Activated CD4-positive, alpha-beta T cell treated with anti-CD3 and anti-CD28 coated beads, Interleukin-2, amount 10 ng/mL, durations not matched to agents 24 days and 14 days (primary cell): ENCODE measurements at regions not wholly inside any gene's neighbourhood (a gene's known extent, or its start where the extent isn't known, plus 50 kb on each side); places are given as distances from the start of the nearest gene placed in this dataset.

Experiments used
- DNase-seq: peaks from one replicate; pipeline ENCODE4 v3.0.0; 2022
- H3K27ac Mint-ChIP-seq: one replicate; pipeline ENCODE4 v1.8.0; 2022; ENCODE audit warnings: mild to moderate bottlenecking, mixed read lengths
- H3K27me3 Mint-ChIP-seq: one replicate; pipeline ENCODE4 v1.8.0; 2022; ENCODE audit warnings: mixed read lengths
- H3K36me3 Mint-ChIP-seq: one replicate; pipeline ENCODE4 v1.8.0; 2022; ENCODE audit warnings: low read depth, mild to moderate bottlenecking, mixed read lengths
- H3K4me1 Mint-ChIP-seq: one replicate; pipeline ENCODE4 v1.8.0; 2021; ENCODE audit warnings: mixed read lengths
- H3K4me3 Mint-ChIP-seq: one replicate; pipeline ENCODE4 v1.8.0; 2022; ENCODE audit warnings: mild to moderate bottlenecking, moderate library complexity, mixed read lengths
- H3K9me3 Mint-ChIP-seq: one replicate; pipeline ENCODE4 v1.8.0; 2021; ENCODE audit warnings: mixed read lengths
- intact Hi-C: fragments of 100-400 bp; cut with micrococcal nuclease; formaldehyde crosslinking; loops from one replicate; pipeline ENCODE4 v1.15.1; 2023

GRCh38 chr4:57291911-57292310 lies 181.7 kb upstream of the IGFBP7 start:
- Mint-ChIP-seq H3K27ac (no peak overlapping the region), H3K27me3 (no peaks in the 10 kb centered on the region)

DNA sequence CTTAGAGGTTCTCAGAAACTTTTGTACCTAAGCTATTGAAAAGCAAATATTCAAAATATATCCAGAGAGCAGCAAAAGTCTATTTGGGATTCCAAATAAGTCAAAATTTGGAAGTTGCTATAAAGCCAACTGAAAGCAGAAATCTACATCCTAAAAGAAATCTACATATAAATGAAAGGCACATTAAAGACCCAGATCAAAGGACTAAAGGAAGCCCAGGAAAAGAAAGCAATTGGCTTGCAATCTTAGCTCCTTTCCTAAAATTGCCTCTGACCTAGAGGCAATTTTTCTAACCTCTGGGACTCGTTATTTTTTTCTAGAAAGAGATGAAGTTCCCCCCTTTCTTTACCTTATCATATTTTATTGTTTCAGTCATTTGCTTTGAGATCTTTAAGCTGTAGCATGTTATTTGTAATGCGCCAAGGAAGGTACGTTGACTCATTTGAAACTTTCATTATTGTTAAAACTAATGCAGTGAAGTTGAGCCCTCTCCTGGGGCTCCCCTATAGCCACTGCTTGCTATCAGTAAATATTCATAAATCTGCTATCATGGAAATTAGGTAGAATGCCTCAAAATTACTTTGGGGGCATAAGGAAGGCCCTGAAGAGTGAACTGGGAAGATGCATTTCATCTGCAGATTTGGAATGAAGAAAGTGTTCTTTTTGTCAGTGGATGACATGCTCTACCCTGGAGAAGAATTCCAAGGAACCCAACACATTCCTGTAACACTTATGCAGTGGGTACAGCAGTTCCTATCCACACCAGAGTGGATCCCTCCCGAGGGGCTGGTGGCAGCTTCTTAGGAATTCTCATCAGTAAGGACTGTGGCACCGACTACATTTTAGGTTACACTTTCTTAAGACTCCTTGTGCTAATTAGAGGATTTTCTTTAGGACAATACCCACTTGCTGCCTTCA lies 177.8 kb upstream of the IGFBP7 start:
- no peaks in the 10 kb centered on the region for H3K9me3 Mint-ChIP-seq
- intact Hi-C loops = no loop called here
- H3K36me3 Mint-ChIP-seq = no peaks in the 10 kb centered on the region
- H3K27me3 Mint-ChIP-seq = no peaks in the 10 kb centered on the region
- no peaks in the 10 kb centered on the region for H3K4me1 Mint-ChIP-seq
- H3K4me3 Mint-ChIP-seq = no peak overlapping the region
- no peak for DNase-seq
- no peak overlapping the region for H3K27ac Mint-ChIP-seq

More at GRCh38 chr4:57291911-57292310, 181.7 kb upstream of the IGFBP7 start:
- Mint-ChIP-seq H3K4me3 (no peak overlapping the region), H3K9me3 (no peaks in the 10 kb centered on the region), H3K4me1 (no peaks in the 10 kb centered on the region), H3K36me3 (no peaks in the 10 kb centered on the region)
- no peak for DNase-seq
- intact Hi-C loops = no loop called here

- no peaks in the 10 kb centered on the region for H3K4me1 Mint-ChIP-seq
- DNase-seq = no peak
- H3K27ac Mint-ChIP-seq = no peak overlapping the region
- no peak overlapping the region for H3K4me3 Mint-ChIP-seq
- no peaks in the 10 kb centered on the region for H3K9me3 Mint-ChIP-seq
- H3K27me3 Mint-ChIP-seq = no peaks in the 10 kb centered on the region
- intact Hi-C loops = no loop called here
- no peaks in the 10 kb centered on the region for H3K36me3 Mint-ChIP-seq
Observed at GRCh38 chr4:57282933-57283310, 172.7 kb upstream of the IGFBP7 start.

- intact Hi-C loops = no loop called here
- Mint-ChIP-seq H3K4me1 (no peaks in the 10 kb centered on the region), H3K36me3 (no peaks in the 10 kb centered on the region), H3K27ac (no peak overlapping the region), H3K4me3 (no peak overlapping the region), H3K9me3 (no peaks in the 10 kb centered on the region), H3K27me3 (no peaks in the 10 kb centered on the region)
- no peak for DNase-seq
Observed at GRCh38 chr4:57280481-57280880, 170.3 kb upstream of the IGFBP7 start.

DNA sequence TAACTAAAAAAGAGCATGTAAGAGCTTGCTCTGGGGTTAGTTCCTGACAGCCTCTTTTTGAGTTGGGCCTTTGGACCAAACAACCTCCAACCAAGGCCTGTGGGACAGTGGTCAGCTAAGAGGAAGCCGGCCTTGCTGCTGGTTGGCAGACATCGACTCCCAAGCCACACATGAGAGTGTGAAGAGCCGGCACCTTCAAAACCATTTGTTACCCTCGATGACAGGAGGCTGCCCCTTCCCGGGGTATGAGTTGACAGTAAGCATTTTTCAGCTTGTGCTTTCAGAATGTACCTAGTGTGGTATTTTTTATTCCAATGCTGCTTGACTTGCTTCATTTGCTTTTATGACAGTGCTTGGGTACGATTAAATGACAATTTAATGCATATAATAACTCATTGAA lies 168.6 kb upstream of the IGFBP7 start:
- Mint-ChIP-seq H3K9me3 (no peaks in the 10 kb centered on the region), H3K27ac (no peak overlapping the region), H3K27me3 (no peaks in the 10 kb centered on the region), H3K4me3 (no peak overlapping the region), H3K36me3 (no peaks in the 10 kb centered on the region), H3K4me1 (no peaks in the 10 kb centered on the region)
- intact Hi-C loops = no loop called here
- no peak for DNase-seq

- no peaks in the 10 kb centered on the region for H3K9me3 Mint-ChIP-seq
- no peaks in the 10 kb centered on the region for H3K27me3 Mint-ChIP-seq
- DNase-seq = no peak
- no peak overlapping the region for H3K27ac Mint-ChIP-seq
- intact Hi-C loops = no loop called here
- no peak overlapping the region for H3K4me3 Mint-ChIP-seq
- H3K4me1 Mint-ChIP-seq = no peaks in the 10 kb centered on the region
- no peaks in the 10 kb centered on the region for H3K36me3 Mint-ChIP-seq
Observed at GRCh38 chr4:57274082-57274481, 163.9 kb upstream of the IGFBP7 start.

DNA sequence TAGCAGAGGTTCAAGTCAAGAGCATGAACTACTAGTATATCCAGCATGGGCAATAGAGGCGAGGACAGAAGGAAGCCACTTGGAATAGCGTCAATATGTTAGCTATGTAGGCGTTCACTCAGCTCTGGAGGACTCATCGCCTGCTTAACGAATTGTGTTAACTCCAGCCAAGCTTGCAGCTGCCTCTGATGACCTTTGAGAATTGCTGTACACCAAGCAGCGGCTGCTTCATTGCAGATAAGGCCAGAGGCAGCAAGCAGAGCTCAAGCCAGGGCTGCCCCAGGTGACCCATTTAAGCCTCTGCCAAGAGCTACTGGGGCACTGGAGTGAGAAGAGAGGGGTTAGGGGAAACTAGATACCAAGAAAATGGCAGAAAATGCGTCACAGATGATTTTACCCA lies 160.2 kb upstream of the IGFBP7 start:
- no peaks in the 10 kb centered on the region for H3K9me3 Mint-ChIP-seq
- H3K27me3 Mint-ChIP-seq = no peaks in the 10 kb centered on the region
- no peak for DNase-seq
- H3K4me1 Mint-ChIP-seq = no peaks in the 10 kb centered on the region
- intact Hi-C loops = no loop called here
- H3K4me3 Mint-ChIP-seq = no peak overlapping the region
- H3K36me3 Mint-ChIP-seq = no peaks in the 10 kb centered on the region
- no peak overlapping the region for H3K27ac Mint-ChIP-seq

GRCh38 chr4:57265831-57266582 lies 155.8 kb upstream of the IGFBP7 start:
- peaks cover 6% of the 10 kb centered on the region for H3K9me3 Mint-ChIP-seq
- no peaks in the 10 kb centered on the region for H3K36me3 Mint-ChIP-seq
- H3K4me1 Mint-ChIP-seq = no peaks in the 10 kb centered on the region
- H3K4me3 Mint-ChIP-seq = no peak overlapping the region
- DNase-seq = no peak
- intact Hi-C loops = no loop called here
- no peaks in the 10 kb centered on the region for H3K27me3 Mint-ChIP-seq
- H3K27ac Mint-ChIP-seq = no peak overlapping the region

- Mint-ChIP-seq H3K9me3 (no peaks in the 10 kb centered on the region), H3K4me1 (no peaks in the 10 kb centered on the region), H3K4me3 (no peak overlapping the region), H3K36me3 (no peaks in the 10 kb centered on the region), H3K27me3 (no peaks in the 10 kb centered on the region), H3K27ac (no peak overlapping the region)
- intact Hi-C loops = no loop called here
- DNase-seq = no peak
Observed at GRCh38 chr4:57254754-57255153, 144.6 kb upstream of the IGFBP7 start.

GRCh38 chr4:57249083-57249482 lies 138.9 kb upstream of the IGFBP7 start:
- Mint-ChIP-seq H3K4me3 (no peak overlapping the region), H3K36me3 (no peaks in the 10 kb centered on the region), H3K27me3 (no peaks in the 10 kb centered on the region), H3K27ac (no peak overlapping the region), H3K4me1 (no peaks in the 10 kb centered on the region), H3K9me3 (no peaks in the 10 kb centered on the region)
- no peak for DNase-seq
- intact Hi-C loops = no loop called here

DNA sequence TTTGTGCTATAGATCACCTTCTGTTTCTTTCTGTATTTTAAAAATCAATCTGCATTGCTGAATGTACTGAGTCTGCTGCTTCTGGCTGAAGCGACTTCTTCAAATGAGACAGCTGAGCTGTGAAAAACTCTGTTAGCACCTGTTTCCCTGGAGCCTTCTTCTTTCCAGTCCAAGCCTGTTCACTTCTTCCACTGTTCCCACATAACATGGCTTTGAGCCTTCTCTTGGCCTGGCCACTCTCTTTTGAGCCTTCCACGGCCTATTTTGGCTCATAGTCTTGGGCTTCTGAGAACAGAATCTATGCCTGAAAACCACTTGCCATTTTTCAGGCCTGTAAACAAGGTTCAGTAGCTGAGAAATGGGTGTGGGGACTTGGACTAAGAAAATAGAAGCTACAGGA lies 132.9 kb upstream of the IGFBP7 start:
- DNase-seq = no peak
- intact Hi-C loops = no loop called here
- Mint-ChIP-seq H3K27me3 (no peaks in the 10 kb centered on the region), H3K36me3 (no peaks in the 10 kb centered on the region), H3K27ac (no peak overlapping the region), H3K4me3 (no peak overlapping the region), H3K9me3 (no peaks in the 10 kb centered on the region), H3K4me1 (no peaks in the 10 kb centered on the region)

- DNase-seq = no peak
- H3K36me3 Mint-ChIP-seq = no peaks in the 10 kb centered on the region
- intact Hi-C loops = no loop called here
- H3K27ac Mint-ChIP-seq = no peak overlapping the region
- H3K27me3 Mint-ChIP-seq = no peaks in the 10 kb centered on the region
- H3K9me3 Mint-ChIP-seq = no peaks in the 10 kb centered on the region
- H3K4me1 Mint-ChIP-seq = no peaks in the 10 kb centered on the region
- H3K4me3 Mint-ChIP-seq = no peak overlapping the region
Observed at GRCh38 chr4:57234252-57234775, 124.1 kb upstream of the IGFBP7 start.

DNA sequence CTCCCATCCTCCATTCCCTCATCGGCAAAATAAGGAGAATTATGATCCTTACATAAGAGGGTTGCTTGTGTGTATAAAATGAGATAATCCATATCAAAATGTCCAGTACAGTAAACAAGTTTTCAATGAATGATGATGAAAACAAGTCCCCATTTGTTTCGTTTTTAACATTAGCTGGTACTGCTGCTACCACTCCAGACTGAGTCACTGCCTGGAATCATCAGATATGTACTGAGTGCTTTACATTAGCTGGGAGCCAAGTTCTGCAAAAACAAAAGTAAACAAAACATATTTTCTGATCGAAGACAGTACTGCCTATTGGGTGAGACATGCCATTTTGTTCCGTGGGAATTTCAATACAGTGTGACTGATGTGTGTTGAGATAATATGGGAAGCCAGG lies 123.2 kb upstream of the IGFBP7 start:
- no peaks in the 10 kb centered on the region for H3K36me3 Mint-ChIP-seq
- DNase-seq = no peak
- no peak overlapping the region for H3K27ac Mint-ChIP-seq
- H3K9me3 Mint-ChIP-seq = no peaks in the 10 kb centered on the region
- H3K4me1 Mint-ChIP-seq = no peaks in the 10 kb centered on the region
- no peak overlapping the region for H3K4me3 Mint-ChIP-seq
- H3K27me3 Mint-ChIP-seq = no peaks in the 10 kb centered on the region
- intact Hi-C loops = no loop called here

DNA sequence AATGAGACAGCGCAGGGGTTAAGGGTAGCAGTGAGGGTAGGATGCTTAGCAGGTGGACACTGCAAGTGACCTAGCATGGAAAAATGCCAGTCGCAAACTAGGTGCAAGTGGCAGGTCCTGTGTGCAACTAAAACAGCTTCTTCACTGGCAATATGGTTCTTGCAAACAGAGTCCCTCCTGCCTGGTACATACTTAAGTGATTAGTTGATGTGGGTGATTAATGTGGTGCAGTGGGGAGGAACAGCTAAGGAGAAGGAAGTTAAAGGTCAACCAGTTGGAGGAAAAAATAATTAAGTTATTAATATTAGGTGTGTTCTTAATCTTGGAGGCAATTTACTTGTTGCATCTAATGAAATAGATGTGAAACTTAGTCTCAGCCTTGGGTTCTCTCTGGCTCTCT lies 121.6 kb upstream of the IGFBP7 start:
- intact Hi-C loops = no loop called here
- Mint-ChIP-seq H3K4me3 (no peak overlapping the region), H3K27ac (no peak overlapping the region), H3K36me3 (no peaks in the 10 kb centered on the region), H3K9me3 (no peaks in the 10 kb centered on the region), H3K27me3 (no peaks in the 10 kb centered on the region), H3K4me1 (no peaks in the 10 kb centered on the region)
- DNase-seq = no peak
